Stimulated activated CD8-positive, alpha-beta memory T cell treated with anti-CD3 and anti-CD28 coated beads, Interleukin-15, amount 100 ng/mL, for 48 hours (primary cell): ENCODE measurements at regions not wholly inside any gene's neighbourhood (a gene's known extent, or its start where the extent isn't known, plus 50 kb on each side); places are given as distances from the start of the nearest gene placed in this dataset.

Experiments used
- DNase-seq, 2 donors: peaks; one replicate each; pipeline ENCODE4 v3.0.0-alpha.2; 2020; ENCODE audit warnings: low read depth in 2 of 2

DNA sequence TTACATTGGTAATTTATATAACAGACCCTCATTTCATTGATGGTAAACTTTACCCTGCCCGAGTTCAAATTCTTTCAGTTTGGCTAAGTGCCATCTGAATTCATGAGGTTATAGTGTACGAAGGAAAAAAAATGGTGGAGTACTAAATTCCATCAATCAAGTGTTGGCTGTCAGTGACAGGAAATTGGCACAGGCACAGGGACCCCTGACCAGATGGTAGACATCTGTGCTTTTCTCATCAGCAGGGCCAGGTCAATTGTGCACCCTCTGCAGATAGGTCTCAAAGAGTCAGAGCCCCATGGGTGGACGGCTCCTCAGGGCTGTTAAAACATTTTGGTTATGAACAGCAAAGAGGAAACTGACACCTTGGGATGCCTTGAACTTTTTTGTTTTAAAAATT lies 439.2 kb downstream of the SETBP1 start:
- no peak for DNase-seq

DNA sequence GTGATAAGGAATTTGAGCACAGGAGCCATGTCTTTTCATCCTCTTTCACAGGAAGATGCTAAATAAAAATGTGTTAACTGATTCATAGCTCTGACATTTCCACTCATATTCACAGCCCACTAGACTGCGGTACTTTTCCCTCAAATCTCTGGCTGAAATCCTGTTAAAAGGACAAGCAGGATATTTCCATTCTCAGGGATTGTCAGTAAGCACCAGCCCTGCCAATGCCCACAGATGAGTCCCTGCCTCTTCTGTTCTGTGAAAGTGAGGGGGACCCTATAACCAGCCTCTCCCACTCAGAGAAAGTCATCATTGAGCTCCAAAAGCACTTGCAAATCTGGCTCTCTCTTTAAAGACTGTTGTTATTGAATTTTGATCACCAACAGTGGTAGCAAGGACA lies 440.5 kb downstream of the SETBP1 start:
- DNase-seq, result no peak

DNA sequence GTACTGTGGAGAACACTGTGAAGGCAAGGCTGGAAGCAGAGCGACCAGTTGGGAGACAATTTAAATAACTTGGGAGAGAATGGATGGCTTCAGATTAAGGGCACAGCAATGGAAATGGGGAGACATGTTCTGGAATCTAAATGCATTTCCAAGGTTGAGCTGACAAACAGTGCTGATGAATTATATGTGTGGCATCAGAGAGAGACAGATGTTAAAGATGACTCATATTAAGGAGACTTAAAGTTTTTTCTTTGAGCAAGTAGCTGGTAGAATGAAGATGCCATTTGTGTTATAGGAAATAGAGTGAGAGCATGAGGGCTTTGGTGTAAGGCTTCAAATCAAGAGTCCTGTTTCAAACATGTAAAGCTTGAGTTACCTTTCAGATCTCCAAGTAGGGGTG lies 441.8 kb downstream of the SETBP1 start:
- no peak for DNase-seq

DNA sequence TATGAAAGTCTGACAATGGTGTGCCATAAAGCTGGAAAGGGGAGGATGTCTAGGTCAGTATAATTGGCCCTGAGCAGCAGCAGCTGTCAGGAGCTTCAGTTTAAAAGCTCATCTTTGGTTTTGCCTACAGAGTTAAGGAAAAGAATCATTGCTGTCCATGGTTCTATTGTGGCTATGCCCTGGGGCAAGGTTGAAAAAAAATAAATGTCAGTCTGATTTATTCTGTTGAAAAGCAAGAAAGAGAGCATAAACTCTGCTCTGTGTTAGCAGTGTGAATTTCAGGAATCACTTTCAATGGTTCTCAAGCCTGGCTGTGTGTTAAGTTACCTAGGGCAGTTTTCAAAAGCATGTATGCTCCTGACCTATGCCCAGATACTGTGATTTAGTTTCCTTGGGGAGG lies 446.7 kb downstream of the SETBP1 start:
- DNase-seq, result no peak

DNA sequence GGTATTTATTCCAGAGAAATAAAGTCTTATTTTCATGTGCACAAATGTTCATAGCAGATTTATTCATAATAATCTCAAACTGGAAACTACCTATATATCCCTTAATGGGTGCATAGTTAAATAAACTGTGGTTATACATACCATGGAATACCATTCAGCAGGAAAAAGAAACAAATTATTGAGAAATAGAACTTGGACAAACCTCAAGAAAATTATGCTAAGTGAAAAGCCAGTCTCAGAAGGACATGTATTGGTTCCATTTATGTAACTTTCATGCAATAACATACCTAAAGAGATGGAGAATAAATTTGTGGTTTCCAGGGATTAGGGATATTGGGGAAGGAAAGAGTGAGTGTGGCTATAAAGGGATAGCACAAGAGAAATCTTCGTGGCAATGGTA lies 452.6 kb downstream of the SETBP1 start:
- no peak for DNase-seq

DNA sequence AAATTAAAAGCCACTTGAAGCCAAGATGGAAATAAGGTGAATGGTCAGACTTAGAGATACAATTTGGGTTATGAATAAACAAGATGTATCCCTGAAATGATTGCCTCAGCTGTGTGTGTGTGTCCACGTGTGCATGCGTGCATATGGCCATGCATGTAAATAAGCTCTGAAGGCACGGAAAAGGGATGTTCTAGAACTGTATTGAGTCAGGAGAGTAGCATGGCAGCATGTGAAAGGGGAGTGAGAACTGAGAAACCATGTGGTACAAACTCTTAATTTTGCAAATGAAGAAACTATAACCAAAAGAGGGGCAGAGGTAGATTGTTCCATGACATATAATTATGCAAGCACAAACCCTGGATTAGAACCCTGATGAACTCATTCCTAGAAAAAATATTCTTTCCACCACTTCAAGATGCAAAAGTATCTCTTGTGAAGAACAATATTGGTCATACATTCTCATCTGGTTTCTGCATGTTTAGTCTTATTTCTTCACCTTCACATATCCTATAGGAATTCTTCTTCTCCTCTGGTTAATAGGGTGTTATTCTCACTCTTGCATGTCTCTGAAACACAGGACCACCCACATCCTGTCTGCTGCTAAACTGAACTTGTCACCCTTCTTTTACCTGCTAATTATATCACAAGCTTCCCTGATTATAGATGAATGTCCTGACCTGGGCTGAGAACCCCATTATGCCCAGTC lies 455.8 kb downstream of the SETBP1 start:
- DNase-seq, result no peak

DNA sequence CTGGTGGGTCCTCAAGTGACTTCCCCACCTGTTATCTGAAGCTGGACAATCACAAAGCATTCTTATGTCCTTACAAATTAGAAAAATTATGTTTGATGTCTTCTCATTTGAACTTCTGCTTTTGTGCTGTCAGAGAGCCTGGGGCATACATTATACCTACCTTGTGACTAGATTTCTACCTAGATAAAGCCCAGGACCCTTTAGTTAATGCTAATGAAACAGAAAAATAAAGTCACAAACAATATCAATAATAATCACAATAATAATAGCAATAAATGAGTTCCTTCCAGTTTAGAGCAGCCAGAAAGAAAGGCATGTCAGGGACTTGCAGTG lies 456.4 kb downstream of the SETBP1 start:
- DNase-seq, result no peak

DNA sequence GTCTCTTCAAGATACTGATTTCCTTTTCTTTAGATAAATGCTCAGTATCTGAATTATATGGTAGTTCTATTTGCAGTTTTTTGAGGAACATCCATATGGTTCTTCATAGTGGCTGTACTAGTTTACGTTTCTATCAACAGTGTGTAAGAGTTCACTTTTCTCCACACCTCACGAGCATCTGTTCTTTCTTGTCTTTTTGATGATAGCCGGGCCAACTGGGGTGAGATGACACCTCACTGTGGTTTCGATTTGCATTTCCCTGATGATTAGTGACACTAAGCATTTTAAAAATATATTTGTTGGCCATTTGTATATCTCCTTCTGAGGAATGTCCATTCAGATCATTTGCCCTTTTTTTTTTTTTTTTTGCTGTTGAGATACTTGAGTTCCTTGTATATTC lies 458.8 kb downstream of the SETBP1 start:
- DNase-seq, result no peak

DNA sequence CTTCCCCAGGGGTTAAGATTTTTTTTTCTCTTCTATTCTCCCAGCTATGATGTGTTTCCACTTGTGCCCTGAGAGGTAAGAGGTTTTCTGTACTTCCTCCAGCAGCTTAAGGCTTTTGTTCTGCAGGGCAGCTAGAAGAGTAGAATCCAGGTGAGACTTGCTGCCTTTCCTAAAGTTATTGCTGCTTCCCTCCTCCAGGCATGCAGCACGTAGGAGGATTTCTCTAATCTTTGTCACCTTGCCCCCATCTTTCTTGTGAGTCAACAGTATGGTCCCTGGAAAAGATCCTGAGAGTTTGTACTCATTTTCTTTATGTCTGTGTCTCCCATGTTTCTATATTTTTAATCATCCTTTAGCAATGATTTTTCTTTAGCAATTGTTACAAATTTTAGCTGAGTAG lies 462.2 kb downstream of the SETBP1 start:
- no peak for DNase-seq

DNA sequence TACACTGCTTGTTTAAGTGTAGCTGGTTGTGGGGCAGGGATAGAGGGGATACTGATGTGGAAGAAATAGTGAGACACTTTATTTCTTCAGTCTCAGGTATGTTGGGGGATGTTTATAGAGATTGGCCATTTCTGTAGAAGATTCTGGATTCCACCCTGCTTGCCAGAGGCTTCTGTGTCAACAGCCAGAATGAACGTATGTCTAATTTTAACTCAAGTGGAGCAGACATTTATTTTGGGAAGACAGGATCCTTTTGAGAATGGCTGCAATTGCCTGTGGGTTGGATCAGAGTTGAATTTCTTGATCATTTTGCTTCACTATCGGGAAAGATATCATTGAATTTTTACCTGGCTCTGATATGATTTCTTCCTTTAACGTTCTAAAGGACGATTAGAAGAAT lies 465.6 kb upstream of the SLC14A2 start:
- no peak for DNase-seq

DNA sequence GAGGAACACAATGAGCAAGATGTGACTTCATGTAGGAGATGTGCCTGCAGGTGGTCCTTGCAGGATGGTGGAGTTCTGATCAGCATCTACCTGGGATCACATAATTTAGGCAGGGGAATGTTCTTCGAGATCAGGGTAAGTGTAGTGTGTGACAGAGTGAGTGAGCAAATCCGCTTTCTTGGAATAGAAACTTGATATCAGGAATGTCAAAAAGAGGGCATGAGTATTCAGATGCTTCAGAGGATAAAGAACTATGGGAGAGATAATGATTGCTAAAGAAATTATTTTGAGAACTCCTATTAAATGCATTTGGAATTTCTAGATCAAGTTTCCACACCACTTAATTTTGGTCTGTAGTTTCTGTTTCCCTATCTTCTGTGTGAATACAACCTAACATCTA lies 463.6 kb upstream of the SLC14A2 start:
- DNase-seq, result no peak

DNA sequence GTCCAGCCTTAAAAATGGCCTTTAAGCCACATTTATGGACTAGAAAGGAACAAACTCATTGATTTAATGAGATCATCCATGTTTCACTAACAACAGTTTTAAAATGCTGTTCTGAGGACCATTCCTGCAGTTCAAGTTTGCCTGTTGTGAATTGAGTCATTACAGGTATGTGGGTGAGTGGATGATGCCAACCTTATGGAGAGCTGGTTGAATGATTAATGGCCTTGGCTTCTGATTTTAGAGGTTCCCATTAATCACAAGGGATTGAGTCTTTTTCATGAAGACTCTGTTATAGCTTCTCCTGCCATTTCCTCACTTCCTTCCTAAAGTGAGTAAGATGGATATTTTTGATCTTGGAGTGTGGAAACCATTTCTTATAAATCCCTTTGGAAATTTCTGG lies 459.8 kb upstream of the SLC14A2 start:
- no peak for DNase-seq

DNA sequence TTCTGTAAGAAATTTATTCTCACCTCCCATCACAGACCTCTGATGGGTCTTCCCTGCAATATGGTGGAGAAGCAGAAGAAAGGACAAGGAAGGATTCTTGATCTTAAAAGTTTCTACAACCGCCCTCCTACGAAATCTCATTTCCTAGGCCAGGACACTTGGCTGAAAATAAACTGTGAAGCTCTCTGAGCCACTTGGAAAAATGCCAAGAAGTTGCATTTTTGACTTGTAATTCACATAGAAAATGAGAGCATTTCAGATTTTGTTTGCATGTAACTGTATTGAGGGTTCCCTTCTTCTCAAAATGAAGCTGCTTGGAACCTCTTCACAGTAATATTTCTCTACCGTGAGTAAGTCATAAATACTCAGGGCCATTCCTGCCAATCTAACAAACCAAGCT lies 458.3 kb upstream of the SLC14A2 start:
- no peak for DNase-seq

DNA sequence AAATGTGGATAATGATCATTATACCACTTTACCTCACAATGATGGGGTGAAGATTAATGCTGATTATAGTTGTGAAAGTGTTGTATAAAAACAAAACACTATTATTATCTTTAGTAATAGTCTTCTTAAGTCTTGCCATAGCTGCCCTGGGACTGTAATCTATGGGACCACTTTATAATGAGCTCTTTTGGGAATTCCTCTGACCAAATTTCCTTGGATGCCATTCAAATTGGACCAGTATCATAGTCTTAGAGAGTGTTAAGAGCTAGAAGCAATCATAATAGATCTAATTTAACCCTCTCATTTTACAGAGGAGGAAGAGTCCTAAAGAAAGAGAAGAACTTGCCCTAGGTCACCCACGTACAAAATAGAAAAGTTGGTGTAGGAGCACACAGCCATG lies 457.7 kb upstream of the SLC14A2 start:
- DNase-seq, result no peak

DNA sequence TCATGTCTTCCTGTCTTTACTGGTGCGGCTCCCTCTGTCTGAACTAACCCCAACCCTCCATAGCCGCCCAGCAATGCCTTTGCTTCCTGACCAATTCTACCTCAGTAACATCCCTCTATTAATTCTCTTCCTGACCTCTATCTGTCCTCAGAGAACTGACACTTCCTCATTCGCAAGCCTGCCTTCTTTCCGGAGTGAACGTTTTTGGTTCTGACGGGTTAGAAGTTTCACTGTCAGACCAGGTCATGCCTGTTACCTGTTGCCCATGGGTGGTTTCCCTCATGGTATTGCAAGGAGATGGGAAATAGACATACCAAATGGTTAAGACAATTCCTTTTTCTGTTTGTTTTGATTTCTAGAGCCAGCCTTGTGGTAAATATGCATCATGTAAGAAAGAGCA lies 453.4 kb upstream of the SLC14A2 start:
- no peak for DNase-seq

DNA sequence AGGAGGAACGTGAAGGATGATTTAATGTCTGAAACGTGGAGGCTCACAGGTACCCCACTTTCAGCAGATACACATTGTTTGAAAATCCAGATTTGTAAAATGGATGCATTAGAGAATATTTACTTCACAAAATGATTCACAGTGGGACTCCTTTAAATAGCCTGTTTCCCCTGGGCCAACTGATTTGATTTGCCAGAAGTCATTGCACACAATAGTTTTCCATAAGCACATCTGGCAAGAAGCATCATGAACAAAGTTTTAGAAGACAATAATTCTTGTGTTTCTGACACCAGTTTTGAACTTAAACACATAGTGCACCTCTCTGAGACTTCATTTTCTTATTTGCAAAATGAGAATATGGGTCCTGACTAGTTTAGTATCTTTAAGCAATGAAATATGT lies 451.4 kb upstream of the SLC14A2 start:
- no peak for DNase-seq

DNA sequence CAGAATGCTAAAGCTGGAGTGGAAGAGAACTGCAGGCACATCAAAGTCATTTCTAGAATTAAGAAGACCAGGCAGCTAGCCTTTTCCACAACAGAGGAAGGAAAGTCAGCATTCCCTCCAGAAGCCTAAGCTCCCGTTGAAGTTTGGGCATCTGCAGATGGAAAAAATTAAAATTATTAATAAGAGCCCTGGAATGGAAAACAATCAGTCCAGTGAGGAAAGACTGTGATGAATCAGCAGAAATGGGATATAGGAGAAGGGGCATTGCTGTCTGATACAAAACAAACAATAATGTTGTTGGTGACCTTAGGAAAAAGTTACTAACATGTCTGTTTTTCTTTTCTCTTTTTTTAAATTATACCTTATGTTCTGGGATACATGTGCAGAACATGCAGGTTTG lies 450.7 kb upstream of the SLC14A2 start:
- DNase-seq, result no peak

DNA sequence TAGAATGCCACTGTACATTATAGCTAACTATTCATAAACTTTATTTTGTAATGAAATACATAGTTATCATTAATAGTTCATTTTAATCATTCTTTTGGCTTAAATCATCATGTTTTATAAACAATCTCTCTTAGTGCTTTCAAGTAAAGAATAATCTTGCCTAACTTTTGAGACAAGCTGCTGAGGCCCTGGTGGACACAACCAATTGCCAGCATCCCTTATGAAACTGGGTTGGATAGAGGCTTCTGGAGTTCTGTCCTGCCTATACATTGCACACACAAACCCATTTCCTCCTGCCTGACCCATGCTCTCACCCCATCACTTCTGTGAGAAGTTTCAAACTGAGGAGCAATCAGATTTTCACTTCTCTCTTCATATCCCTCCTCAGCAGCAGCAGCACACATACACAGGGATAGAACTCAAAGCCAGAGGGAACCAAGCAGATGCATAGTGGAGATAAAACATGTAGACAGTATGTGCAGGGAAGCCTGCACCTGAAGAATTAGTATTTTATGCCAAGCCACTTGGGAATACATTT lies 450.0 kb upstream of the SLC14A2 start:
- DNase-seq, result no peak

DNA sequence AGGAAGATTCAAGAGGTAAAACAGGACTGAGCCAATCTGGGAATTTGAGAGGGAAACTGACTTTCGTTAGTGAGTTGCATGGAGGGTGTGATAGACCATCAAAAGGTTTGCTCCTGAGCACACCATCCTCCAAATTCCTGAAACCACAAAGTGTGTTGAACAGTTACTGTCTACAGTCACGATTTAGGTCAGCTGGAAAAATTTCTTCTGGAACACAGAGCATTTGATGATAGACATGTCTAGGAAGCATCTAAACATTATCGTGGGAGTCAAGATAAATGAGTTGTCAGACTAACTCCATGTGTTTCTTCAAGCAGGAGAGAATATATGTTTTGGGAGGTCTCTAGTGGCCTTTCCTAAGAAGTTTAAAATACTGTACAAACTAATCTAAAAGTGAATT lies 449.4 kb upstream of the SLC14A2 start:
- DNase-seq, result no peak

DNA sequence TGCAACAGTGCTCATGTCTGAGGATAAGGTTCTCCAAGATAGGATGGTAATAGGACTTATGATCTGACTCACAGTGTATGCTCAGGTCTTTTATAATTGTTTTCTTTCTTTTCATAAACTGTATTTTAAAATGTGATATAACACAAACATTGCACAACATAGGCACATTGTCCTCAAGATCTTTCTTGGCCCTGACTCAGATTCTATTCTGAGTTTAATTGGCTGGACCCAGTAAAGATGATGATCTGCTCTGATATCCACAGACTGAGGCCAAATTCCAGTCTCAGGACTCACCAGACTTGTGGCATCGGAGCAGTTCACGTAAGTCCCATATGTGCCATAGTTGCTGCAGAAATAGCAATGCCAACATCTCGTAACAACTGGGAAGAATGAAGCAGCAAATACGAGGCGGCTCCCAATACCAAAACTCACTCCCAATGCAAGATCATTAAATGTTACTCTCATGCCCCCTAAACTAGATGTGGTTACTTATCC lies 448.9 kb upstream of the SLC14A2 start:
- no peak for DNase-seq

DNA sequence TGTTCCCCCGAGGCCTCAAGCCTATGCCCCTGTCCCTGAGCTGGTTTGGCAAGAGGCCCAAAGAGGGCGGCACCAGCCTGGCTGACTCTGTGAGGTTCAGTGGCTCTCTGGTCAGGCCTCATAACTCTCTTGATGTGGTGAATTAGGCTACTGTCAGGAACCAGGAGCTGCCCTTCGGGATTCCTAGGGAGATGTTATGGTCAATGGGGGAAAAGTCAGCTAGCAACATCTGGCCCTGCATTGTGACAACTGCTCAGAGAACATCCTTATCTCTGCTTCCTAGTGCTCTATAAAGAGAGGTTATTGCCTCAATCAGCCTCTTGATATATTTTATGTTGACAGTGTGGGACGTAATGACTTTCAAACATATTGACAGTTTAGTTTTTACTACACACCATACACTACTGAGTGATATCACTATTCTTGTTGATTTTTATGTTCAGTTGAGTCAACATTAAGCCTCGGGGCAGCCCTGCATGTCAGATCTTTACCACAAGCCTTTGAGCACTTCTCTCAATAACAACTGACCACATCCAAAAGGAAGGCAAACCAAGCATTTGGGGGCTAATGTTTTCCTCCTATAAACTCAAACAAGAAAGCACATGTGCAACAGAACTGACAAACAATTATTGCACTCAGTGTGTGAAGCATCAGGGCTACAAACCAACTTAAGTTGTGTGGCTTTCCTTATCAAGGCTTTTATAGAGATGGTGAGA lies 448.3 kb upstream of the SLC14A2 start:
- no peak for DNase-seq

DNA sequence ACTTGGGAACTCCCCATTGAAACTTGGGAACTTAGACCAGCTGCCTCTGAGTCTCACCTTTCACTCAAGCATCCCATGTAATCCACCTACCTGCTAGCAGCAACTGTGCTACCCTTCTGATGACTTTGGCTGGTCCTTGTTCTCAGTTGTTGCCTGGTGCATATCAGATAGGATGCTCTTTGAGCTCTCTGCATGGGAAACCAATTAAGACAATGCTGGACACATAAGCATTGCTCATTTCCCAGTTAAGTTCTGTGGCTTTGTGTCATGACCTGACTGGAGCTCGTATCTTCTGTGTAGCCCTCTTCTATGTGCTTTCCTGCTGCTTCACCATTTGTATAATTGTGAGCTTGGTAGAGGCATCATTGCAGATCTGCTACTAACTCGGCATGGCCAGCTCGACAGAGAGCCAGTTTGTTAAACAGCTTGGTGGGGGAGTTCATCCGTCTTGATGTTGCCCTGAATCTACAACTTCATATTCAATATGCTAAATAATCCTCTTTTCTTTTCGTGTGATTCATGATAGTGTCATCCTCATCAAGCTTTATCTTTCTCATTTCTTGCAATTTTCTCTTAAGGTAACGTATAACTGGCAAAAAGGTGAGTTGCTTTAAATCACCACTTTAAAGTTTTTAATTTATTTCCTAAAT lies 447.5 kb upstream of the SLC14A2 start:
- no peak for DNase-seq
